ENCODE measurements at regions not wholly inside any gene's neighbourhood (a gene's known extent, or its start where the extent isn't known, plus 50 kb on each side); places are given as distances from the start of the nearest gene placed in this dataset.

DNA sequence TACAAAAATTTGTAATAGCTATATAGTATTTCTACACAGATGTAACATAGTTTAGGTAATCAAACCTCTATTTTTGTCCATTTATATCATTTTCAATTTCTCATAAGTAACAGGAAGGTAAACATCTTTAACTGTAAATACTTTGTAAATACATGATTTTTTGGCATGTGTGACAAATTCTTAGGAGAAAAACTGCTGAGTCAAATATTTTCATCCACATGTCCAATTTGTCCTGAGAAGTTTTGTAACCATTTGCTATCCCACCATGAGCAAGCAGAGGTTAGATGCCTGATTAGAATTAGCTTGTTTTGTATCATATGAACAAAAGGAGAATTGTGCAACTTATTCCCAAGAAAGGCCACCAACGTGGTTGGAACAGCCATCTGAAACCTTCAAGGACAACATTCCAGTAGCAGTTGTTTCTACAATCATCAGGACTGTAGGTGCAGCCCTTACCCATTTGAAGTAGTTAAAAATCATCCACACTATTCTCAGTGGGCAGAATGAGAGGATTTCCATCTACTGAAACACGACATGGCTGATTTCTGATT, 139.6 kb upstream of the MPPED2 start:
- TF ChIP-seq CTBP1 (IDR thresholded peaks at IDR 0.05; ENCODE audit: borderline replicate concordance) (no peak), SUZ12 (IDR thresholded peaks at IDR 0.05) (no peak), SP1 (IDR thresholded peaks at IDR 0.05) (no peak), TARDBP (IDR thresholded peaks at IDR 0.05) (no peak), LEF1 (IDR thresholded peaks at IDR 0.05; ENCODE audit: borderline replicate concordance) (no peak), BHLHE40 (IDR thresholded peaks at IDR 0.05; ENCODE audit: borderline replicate concordance) (no peak), ARNT (IDR thresholded peaks at IDR 0.05) (no peak), L3MBTL2 (conservative IDR thresholded peaks at IDR 0.05) (no peak), PKNOX1 (IDR thresholded peaks at IDR 0.05) (no peak), ZNF384 (IDR thresholded peaks at IDR 0.05) (no peak), ELF4 (IDR thresholded peaks at IDR 0.05) (no peak), FOXM1 (IDR thresholded peaks at IDR 0.05; ENCODE audit: borderline replicate concordance) (no peak)
